ENCODE measurements at regions not wholly inside any gene's neighbourhood (a gene's known extent, or its start where the extent isn't known, plus 50 kb on each side); places are given as distances from the start of the nearest gene placed in this dataset.
"Not testable (repeated sequence)": the region's sequence is repeated elsewhere in the genome, so short reads cannot be mapped to it uniquely, and the experiment has no call there.

DNA sequence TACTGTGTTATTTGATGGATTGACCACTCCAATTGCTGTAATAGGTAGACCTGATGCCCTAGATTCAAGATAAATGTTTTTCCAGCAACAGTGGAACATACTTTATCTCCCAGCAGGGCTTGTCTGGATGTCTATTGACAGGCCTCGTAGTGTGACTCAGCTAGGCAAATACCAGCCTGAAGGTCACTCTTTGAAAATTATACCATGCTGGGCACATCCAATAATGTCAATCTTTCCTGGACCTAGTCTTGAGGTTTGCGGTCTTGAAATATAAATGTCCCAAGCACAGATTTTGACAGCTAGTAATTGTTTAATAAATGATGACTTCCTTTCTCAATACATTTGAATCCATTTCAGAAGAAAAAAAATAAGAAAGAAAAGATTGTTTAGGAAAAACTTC, 1138.0 kb upstream of the TMPRSS15 start:
- no peak for DNase-seq

DNA sequence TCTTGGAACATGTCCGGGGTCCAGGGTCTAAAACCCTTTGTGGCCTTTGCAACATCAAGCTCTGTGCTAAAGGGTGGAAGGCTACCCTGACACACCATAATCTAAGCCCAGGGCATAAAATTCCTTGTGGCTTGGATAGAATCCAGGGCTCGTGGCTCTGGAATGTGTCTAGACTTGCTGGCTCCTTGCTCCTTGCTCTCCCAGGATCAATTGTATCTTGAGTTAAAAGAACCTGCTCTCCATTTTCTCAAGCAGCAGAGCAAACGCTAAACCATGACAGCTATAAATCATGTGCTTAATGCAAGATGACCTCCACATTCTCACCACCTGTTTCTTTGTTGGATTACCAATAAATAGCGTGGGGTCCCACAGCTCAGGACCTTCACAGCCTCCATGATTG, 1140.9 kb upstream of the TMPRSS15 start:
- not testable (repeated sequence) for DNase-seq

DNA sequence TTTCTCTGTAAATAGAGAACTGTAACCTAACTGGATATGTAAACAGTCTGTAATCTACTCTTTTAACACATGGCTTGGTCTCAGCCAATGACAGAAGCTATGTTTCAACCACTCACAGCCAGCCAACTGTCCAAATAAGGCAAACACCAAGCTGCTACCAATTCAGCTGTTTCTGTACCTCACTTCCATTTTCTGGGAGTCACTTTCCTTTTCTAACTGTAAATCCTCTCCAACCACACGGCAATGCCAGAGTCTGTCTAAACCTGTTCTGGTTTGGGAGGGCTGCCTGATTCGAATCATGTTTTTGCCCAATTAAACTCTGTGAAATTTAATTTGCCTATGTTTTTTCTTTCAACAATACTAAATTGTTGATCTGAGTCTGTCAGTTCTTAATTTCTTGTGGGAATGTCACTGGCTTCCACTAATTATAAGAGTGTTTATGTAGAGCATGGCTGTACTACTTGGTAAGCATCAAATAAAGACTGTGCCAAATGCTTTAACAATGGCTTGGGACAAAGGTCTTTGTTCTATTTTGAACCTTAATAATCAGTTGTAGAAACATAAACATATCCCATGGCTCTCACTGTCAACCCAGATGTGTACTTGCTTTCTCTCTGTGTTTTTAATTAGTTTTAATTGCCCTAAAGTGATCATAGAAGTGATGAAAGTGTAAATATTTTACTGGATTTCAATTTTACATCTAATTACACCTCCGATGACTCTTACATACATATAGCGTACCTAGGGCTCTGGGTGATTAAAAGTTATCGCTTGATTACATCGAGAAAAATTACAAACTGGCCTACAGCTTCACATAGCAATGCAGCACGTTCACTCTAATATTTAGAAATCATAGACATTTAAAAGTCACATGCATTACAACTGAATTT, 1144.6 kb upstream of the TMPRSS15 start:
- DNase-seq = no peak

DNA sequence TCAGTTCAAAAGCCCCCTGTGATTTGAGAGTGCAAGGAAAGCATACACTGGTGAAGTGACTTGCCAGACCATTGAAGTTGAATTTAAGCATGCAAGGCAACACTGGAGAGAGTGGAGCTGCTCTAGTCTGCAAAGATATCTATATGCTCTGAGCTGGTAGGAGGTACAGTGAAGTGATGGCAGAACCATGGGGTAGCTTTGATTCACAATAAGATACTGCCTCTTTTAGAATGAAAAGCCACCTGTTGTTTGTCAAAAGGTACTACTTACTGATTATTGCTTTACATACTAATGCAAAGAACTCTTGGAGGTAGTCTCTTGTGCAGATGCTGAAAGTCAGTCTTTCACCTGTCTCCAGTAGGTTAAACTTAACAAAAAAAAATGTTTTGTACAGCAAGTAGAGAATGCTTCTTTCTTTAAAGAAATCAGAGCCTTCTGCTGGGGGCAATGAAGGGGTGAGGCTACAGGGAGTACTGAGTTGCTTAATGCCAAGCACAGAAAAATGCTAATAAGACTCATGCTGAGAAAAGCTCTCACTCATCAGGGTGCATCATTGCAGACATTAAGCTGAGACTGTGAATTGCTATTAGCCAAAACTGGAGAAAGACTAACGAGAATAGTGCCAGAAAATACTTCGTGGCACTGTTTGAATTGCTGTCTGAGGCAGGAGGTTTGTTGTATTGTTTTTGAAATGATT, 1150.5 kb upstream of the TMPRSS15 start:
- DNase-seq = no peak

DNA sequence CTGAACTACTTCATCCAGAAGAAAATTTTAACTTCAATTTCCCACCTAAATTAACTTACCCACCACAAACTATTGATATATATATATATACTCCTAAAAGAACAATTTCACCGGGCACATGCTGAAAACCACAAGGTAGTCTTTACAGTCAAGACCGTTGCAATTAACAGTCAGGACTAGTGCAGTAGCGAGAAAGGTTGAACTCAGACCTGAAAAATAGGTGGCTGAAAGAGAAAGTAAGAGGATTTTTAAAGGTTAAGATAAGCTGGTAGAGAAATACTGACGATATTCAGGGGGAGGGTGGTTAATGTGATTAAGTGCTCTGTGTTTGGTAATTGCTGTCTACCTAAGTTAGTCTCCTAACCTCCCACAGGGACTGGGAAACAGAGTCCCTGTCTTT, 1153.5 kb upstream of the TMPRSS15 start:
- DNase-seq = no peak

DNA sequence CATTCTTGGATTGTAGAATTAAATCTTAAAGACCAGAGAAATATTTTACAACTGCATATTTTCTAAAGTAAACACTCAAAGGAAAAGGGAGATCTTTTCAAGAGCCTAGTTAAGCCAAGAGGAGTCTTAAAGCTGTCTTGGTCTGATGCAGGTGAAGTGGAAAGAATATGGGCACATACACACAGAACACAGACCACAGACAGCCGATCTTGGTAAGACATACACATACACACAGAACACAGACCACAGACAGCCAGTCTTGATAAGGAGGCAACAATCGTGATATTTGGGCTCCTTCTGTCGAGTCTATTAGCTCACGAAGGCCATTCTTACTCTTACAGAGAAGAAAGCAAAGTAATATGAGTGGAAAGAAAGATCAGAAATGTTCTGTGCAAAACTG, 1153.9 kb upstream of the TMPRSS15 start:
- DNase-seq = no peak

DNA sequence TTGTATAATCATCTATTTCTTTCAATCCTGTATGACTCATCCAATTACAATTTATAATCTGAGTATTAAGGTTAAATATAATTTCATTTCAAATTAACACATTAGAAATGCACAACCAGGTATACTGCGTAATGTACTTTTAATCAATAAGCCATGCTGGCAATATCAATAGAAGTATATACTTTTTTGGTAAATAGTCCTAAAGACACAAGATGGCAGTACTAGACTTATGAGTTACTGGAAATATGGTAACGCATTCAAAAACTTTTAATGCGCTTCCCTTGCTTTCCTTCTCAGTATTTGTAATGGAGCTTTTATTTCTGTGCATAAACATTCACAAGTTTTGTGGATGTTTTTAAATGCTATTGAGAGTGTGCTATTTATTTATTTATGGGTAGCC, 1162.0 kb upstream of the TMPRSS15 start:
- no peak for DNase-seq

DNA sequence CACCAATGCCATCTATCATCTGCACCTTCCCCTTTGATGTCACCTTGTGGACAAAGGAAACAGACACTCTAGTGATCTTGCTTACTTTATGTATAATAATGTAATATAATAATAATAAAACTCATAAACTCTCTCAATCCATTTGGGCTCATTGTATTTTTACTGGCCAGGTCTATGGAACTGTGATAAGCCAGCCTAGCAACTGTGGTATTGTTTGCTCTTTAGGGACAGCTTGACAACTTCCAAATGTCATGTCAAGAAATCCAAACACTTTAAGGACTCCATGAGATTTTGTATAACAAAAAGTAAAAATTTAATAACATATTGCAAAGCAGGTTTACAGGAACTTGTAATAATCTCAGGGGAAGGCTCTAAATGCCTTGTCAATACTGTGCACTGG, 1163.4 kb upstream of the TMPRSS15 start:
- DNase-seq = no peak

DNA sequence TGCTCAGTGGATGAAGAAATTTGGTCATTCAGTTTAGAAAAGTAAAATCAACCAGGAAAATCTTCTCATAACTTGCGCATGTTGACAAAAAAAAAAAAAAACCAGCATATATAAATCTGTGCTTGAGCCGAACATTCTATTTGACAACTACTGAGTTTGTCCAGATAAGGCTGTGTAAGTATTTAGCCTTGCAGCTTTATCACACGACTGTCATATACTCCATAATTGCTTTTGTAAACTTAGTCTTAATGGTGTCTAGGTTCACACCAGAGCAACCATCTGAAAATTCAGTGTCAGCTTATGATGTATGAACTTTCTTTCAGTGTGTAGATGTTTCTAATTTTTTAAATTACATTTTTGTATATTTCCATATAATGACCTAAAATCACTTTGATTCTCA, 1173.8 kb upstream of the TMPRSS15 start:
- DNase-seq = no peak

DNA sequence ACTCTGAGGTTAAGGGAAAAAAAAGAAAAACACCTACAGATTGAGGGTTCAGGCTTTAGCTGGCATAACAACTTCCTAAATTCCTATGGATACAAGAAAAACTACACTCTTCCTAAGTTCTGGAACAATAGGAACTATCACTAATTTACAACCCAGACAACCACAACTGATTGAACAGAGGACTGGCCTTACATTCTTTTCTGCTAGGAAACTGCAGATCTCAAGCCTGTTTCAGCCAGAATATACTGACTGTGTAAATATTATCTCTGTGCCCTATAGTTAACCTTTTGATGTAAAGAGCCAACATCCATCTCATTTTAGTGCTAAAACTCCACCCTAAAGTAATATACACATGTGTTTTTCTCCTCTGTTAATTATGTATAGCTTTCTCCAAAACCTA, 1186.5 kb upstream of the TMPRSS15 start:
- DNase-seq = no peak

DNA sequence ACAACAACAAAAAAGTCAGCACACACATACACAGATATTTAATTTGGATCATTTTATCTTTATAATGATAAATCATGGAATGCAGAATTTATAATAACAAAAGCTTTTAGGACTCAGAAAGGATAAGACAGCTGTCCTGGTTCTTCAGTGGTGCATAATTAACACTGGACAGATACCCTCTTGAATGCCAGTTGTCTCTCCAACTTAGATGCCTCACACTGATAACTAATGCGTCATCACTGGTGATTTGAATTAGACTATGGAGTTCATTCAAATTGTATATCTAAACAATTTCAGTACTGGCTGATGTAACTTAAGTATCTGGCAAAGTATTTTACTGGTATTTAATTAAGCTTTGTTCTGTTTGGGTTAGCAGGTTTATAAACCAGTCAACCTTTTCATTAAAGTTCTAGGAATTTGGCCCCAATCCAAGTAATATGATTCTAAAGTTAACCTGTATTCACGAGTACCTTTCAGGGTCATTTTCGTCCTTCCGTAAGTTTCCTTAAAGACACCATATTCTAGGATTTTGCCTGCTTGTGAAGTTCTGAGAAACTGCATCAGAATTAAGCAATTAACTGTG, 1199.5 kb upstream of the TMPRSS15 start:
- DNase-seq = no peak

DNA sequence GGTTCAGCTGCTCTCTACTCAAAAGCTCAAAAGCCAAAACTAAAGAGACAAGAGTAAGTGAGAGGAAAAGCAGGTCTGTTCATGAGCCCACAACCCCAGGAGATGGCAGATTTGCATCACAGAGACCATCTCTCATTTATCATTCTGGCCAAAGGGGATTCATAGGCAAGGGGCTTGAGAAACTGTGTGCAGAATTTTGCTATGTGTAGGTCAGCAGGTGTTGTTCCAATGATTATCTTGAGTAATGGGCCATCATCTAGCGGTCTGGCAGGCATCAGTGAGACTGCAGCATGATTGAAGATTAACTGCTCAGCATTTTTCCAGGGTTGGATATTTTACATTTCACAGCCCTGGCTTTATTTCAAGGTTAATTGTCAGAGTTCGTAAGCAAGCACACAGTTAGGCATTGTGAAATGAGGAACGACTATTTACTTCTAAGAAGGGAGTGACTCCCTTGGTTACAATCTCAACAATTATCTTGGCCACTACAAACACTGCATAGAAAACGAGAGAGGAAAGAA, 1204.6 kb upstream of the TMPRSS15 start:
- no peak for DNase-seq

DNA sequence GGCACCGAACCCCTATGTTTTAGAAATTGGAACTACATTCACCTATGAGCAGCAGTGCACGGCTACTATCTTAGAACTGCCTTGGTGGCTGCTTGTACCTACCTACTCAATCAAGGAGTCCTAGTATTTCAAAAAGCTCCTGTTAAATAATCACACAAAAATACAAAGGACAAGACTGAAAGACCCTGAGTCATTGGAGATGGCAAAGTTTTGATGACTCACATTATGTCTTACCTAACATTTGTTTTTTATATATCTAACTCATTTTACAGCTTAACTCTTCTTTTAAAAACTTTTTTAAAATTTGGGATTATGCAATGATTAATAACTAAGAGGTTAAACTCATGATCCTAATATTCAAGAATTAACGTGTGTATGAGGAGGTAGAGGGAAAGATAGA, 1206.0 kb upstream of the TMPRSS15 start:
- no peak for DNase-seq

DNA sequence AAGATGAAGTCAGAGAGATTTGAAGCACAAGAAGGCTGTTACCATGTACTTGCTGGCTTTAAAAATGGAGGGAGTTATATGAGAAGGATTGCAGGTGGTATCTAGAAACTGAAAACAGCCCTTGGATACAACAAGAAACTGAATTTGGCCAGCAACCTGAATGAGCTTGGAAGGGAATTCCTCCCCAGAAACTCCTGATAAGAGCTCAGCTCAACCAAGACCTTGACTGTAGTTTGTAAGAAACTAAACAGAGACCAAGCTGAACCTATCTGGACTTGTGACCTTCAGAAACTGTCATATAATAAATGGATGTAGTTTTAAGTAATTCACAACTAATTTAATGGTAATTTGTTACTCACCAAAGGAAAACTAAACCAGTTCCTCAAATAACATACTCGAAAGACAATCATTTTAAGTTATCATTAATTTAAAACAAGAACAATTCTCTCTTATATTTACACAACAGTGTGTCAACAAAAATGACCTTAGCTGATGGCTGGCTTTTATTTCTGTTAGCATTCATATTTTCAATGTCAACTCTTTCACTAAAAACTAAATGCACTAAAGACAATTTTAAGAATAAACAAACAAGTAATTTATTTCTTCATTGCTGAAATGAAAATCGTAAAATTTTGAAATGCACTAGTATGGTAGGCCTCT, 1218.4 kb upstream of the TMPRSS15 start:
- DNase-seq = no peak

DNA sequence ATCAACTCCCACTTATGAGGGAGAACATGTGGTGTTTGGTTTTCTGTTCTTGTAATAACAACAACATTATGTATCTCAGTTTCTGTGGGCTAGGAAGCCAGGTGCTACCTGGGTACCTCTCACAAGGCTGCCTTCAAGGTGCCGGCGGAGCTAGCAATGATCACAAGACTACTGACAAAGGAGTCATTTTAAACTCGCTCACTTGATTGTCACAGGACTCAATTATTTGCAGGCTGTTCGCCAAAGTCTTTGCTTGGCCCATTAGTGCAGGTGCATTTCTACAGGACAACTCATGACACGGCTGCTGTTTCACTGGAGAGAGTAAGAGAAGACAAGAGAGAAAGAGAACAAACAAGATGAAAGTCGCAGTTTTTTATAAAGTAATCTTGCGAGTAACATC, 1237.4 kb upstream of the TMPRSS15 start:
- no peak for DNase-seq

DNA sequence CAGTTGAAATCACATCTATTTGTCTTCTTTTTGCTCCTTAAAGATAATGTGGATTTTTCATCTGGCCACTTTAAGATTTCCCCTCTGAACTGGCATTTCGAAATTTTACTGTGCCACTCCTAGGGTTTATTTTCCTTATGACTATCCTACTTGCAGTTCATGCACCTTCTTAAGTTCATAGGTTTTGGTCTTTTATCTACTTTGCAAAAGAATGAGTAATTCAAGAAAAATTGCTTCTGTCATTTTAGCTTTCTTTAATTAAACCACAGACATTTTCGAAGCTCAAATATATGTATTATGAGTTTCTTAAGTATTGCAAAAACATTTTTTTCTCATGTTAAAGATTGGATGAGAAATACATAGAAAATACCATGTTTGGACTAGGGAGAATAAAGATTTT, 1244.8 kb upstream of the TMPRSS15 start:
- DNase-seq = no peak

DNA sequence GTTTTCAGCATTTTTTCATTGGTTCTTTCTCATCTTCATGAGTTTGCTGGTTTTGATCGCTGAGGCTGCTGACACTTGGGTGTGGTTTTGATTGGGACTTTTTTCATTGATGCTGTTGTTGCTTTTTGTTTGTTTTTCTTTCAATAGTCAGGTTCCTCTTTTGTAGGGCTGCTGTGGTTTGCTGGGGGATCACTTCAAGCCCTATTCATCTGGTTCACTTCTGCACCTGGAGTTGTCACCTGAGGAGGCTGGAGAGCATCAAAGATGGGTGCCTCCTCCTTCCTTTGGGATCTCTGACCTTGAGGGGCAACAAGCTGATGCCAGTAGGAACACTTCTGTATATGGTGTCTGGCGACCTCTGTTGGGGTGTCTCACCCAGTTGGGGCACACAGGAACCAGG, 1279.9 kb upstream of the TMPRSS15 start:
- DNase-seq = no peak

DNA sequence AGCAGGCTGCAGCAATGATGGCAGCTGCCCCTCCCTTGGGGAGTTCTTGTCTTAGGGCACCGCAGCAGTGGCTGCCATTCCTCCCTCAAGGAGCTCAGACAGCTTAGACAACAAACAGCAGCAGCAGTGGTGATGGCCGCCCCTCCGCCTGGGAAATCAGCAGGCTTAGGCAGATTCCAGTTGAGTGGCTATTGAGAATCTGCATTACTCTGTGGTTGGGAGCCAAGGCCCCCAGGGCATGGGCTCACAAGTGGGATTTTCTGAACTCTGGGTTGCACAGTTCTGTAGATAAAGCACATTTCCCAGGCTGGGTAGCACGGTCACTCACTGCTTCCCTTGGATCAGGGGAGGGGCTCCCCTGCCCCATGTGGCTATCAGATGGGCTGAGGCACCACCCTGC, 1280.7 kb upstream of the TMPRSS15 start:
- DNase-seq = no peak

DNA sequence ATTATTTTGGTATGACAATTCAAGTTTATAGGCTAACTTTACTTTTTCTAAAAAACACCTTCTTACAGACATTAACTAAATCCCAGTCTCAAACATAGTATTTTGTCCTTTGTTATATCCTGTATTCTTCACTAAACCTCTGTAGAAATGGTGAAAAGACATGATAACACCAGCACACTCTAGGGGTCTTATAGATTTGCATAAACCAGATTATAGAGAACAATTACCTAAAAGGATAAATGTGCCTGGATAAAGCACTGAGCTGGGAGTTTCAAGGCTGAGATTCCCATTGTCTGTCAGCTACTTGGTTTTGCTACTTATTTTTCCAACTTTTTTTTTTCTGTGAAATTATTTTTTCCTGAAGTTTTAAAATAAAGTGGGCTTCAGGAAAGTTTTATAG, 1288.6 kb upstream of the TMPRSS15 start:
- DNase-seq = no peak

DNA sequence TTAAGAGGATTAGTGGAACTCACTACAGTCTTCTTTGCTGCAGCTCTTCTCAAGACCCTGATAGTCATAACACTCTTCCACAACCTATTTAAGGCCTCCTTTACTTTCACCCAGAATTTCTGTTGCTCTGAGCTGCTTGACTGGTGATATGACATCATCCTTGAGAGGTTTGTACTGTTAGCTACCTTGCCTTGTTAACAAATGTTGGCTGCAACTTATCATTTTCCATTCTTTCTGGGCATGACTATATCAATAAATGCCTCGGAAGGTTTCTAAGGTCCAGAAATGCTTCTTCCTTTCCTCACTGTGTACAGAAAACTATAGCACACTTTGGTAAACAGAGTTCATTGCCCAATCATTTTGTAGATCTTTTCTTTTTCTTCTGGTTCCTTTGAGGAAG, 1292.2 kb upstream of the TMPRSS15 start:
- no peak for DNase-seq

DNA sequence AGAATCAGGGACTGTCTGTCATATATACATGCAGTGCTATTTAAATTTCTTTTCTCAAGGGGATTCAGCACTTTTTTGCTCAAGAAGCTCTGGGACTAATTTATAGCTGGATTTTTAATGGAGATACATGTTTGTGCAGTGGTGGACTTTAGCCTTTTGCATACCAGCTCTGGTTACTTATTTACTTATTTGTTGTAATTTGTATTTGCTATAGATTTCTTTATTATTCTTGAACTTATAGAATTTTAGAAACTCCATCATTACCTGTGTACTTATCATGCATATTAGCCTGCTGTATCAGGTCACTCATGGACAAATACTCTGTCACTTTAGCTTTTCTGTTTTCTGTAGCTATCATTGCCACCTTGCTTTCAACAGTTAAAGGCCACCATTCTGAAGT, 1296.9 kb upstream of the TMPRSS15 start:
- no peak for DNase-seq

DNA sequence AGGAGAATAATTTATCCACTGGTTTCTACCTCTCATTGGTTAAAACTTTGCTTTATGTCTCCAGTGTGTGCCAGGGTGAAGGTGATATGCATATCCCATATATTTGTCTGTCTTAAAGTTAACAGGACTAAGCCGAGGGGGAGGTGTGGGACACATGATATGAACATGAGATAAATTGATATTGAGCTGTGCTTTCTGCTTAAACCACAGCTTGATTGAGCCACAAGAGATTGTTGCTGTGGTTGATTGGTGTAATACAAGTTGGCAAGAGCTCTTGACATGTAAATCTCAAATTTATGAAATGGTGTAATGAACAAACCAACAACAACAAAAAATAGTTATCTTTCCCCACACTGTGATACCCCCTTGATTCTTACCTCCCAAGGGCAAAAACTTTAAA, 1295.5 kb upstream of the NCAM2 start:
- no peak for DNase-seq

DNA sequence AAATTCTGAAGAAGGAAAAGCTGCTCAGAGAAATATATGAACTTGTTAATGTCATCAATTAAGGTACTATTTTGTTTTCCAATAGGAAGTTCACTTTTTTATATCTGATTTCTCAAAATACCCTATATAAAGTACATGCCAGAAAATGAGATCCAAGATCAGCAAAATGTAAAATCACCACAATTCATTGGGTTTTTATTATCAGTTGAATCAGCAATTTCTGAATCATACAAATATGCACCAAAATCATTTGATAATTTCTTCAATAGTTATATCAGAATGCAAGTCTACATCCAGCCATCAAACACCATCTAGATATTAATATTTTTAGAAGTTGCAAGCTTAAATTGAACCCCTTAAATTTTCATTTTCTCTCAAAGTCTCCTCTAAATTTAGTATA, 1293.4 kb upstream of the NCAM2 start:
- DNase-seq = no peak
